Lung (tissue), 11 donors: ENCODE measurements at regions not wholly inside any gene's neighbourhood (a gene's known extent, or its start where the extent isn't known, plus 50 kb on each side); places are given as distances from the start of the nearest gene placed in this dataset.

Experiments
- ATAC-seq: fragments of 200-7000 bp; cut with Tn5 transposase; one replicate; pipeline ENCODE4 v1.9.1; 2020; ENCODE audit warnings: moderate number of reproducible peaks; ENCODE audit not compliant: insufficient read depth, low FRiP score
- DNase-seq, 3 donors: peaks; one replicate each; pipeline ENCODE4 v3.0.0-alpha.2; 2013 to 2017
- H3K27ac ChIP-seq, 2 donors: one replicate each; pipeline ENCODE4 v1.5.1; 2013; ENCODE audit warnings: mild to moderate bottlenecking in 2 of 2, moderate library complexity in 2 of 2, control low read depth in 1 of 2, inconsistent platforms in 1 of 2, low read depth in 1 of 2, low read length in 1 of 2
- H3K27me3 ChIP-seq, 3 donors: one replicate each; pipeline ENCODE4 v1.5.1; 2013; ENCODE audit warnings: low read length in 2 of 3; ENCODE audit not compliant: control insufficient read depth in 3 of 3, insufficient read depth in 3 of 3
- H3K36me3 ChIP-seq, 4 donors: one replicate each; pipeline ENCODE4 v1.5.1; 2013; ENCODE audit warnings: low read length in 4 of 4, mild to moderate bottlenecking in 1 of 4, moderate library complexity in 1 of 4; ENCODE audit not compliant: control insufficient read depth in 4 of 4, insufficient read depth in 4 of 4
- H3K4me1 ChIP-seq, 5 donors: one replicate each; pipeline ENCODE4 v1.5.1; 2013; ENCODE audit warnings: low read length in 5 of 5, mild to moderate bottlenecking in 2 of 5, moderate library complexity in 1 of 5; ENCODE audit not compliant: control insufficient read depth in 5 of 5, insufficient read depth in 5 of 5
- H3K4me3 ChIP-seq: one replicate; pipeline ENCODE4 v1.5.1; 2013; ENCODE audit warnings: mild to moderate bottlenecking, control low read depth, moderate library complexity
- H3K9ac ChIP-seq, 2 donors: one replicate each; pipeline ENCODE4 v1.5.1; 2013; ENCODE audit warnings: low read length in 2 of 2, control low read depth in 1 of 2; ENCODE audit not compliant: insufficient read depth in 1 of 2
- H3K9me3 ChIP-seq, 4 donors: one replicate each; pipeline ENCODE4 v1.5.1; 2013; ENCODE audit warnings: low read length in 3 of 4, mild to moderate bottlenecking in 1 of 4, moderate library complexity in 1 of 4; ENCODE audit not compliant: control insufficient read depth in 4 of 4, insufficient read depth in 3 of 4
- CTCF ChIP-seq: IDR thresholded peaks from 2 replicates; pipeline ENCODE4 v1.5.1; 2012; ENCODE audit warnings: mild to moderate bottlenecking; ENCODE audit errors: control extremely low read depth, extremely low read depth
- WGBS, 2 donors: extraction: QIAGEN DNeasy Blood & Tissue Kit; methylation state at CpG; one replicate each; pipeline ENCODE4 v1.1.7; 2013; 5-methylcytosine and 5-hydroxymethylcytosine counted together
- donor health status: control.
- donor health status: control.
- donor health status: Bipolar disorder and iron deficiency.
- donor health status: healthy.
- donor health status: DM: yes; HTN: yes; CAD: no.

- H3K4me1 ChIP-seq: peaks cover 0 to 22% (median 7%) of the 10 kb centered on the region in 5 donors
- 85% methylated on average over 3 of the region's 3 CpGs for WGBS, 2 donors
- DNase-seq: no peak
- H3K27ac ChIP-seq: no peak overlapping the region
- H3K36me3 ChIP-seq: no peaks in the 10 kb centered on the region
- H3K4me3 ChIP-seq: no peak overlapping the region
- TF ChIP-seq CTCF: no peak
- H3K9ac ChIP-seq: no peak overlapping the region
- no peaks in the 10 kb centered on the region for H3K9me3 ChIP-seq
- no peaks in the 10 kb centered on the region for H3K27me3 ChIP-seq
- no peak for ATAC-seq
These were observed 307.4 kb downstream of the CSNK1G3 start for GRCh38 chr5:123819386-123819785.

- H3K4me3 ChIP-seq: no peak overlapping the region
- 82 to 90% methylated on average over 2 of the region's 2 CpGs for WGBS, 2 donors
- ATAC-seq: no peak
- no peak overlapping the region for H3K27ac ChIP-seq
- no peak for DNase-seq
- H3K27me3 ChIP-seq: no peaks in the 10 kb centered on the region
- no peaks in the 10 kb centered on the region for H3K9me3 ChIP-seq
- TF ChIP-seq CTCF: no peak
- no peaks in the 10 kb centered on the region for H3K36me3 ChIP-seq
- H3K4me1 ChIP-seq: peaks cover 1 to 33% (median 9%) of the 10 kb centered on the region in 5 donors
- H3K9ac ChIP-seq: no peak overlapping the region
These were observed 305.3 kb downstream of the CSNK1G3 start for GRCh38 chr5:123817267-123817666.

GRCh38 chr5:123814801-123815470, 303.0 kb downstream of the CSNK1G3 start:
- Histone ChIP-seq H3K36me3 (no peaks in the 10 kb centered on the region), H3K9me3 (no peaks in the 10 kb centered on the region), H3K4me3 (no peak overlapping the region), H3K27me3 (no peaks in the 10 kb centered on the region), H3K9ac (no peak overlapping the region), H3K4me1 (peaks cover 7 to 49% (median 16%) of the 10 kb centered on the region in 5 donors), H3K27ac (peak overlapping the region in 1 of 2 donors; percentile 49)
- no peak for TF ChIP-seq CTCF
- WGBS, 2 donors: 66 to 68% methylated on average over 8 of the region's 8 CpGs
- ATAC-seq (no peak), DNase-seq (peak in 2 of 3 donors; percentile 55 to 56)
